T-helper 2 cell (primary cell): ENCODE measurements at regions not wholly inside any gene's neighbourhood (a gene's known extent, or its start where the extent isn't known, plus 50 kb on each side); places are given as distances from the start of the nearest gene placed in this dataset.

Experiments
- DNase-seq, 5 experiments: peaks; one replicate each; pipeline versions ENCODE4 v3.0.0 to v3.0.0-alpha.2; 2012 to 2022

DNA sequence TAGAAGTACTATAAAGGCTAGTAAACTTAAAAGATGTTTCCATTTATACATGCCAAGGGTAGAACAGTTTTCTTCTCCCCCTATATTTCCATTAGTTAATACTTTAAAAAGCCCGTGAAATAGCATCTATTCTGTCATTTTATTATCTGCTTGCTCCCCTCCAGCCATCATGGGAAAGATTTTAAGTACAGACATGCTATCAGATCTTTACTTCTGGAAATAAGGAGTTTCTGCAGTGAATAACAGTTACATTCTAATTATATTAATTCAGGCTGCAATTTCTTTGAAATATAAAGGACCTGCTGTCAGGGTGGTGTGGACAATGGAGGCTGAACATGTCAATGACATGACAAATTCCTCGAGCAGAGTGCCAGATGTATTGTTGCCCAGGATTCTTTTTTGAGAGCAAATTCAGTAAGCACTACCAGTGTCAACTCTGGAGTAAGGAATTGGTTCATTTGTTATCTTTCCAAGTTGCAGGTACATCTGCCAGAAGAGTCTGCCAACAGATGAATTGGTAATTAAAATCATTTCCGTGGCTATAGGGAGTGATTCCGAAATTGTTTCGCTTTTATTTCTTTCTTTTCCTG is 151.3 kb downstream of the BTG1 start:
- no peak for DNase-seq

DNA sequence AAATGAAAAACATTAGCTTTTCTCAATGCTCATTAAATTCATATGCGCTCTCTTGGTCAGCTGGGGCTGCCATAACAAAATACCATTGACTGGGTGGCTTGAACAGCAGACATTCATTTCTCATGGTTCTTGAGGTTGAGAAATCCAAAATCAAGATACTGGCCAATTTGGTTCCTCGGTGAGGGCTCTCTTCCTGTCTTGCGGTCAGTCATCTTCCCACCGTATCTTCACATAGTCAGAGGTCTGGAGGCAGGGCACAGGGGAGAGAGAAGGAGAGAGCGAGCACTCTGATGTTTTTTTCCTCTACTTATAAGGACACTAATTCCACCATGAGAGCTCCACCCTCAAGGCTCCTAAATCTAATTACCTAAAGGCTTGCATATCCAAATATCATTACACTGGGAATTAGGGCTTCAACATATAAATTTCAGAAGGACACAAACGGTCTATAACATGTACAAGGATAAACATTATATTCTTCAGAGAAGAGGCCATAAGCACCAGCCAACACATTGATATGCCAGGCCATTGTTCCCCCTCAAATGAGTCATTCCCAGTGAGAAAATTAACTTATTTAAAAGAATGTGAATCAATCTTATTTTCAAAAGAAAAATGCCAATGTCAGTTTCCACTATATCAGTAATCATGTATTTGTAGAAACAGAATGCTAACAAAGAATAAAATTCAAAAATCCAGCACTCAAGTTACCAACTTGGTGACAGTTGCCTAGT is 152.2 kb downstream of the BTG1 start:
- DNase-seq: no peak

- peak in 2 of 5 experiments; percentile 5 to 78 for DNase-seq
Measured at GRCh38 chr12:91991399-91992187, 154.1 kb downstream of the BTG1 start.

DNA sequence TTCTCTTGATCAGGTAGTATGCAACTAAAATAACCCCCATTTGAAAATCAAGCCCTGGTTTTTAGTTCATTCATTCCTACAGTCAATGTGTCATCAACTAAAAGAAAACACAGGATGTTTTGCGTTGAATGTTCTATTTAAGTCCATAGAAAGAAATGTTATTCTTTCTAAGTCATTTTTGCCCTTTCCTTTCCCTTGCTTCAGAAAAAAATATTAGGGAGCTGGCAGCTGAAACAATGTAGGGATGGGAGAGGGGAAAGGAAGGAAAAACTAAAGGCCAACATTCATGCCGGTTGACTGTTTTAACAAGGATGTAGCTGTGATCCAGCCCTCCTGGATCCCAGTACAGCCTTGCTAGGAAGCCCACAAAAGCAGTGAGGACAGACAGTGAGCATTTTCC is 155.1 kb downstream of the BTG1 start:
- no peak for DNase-seq

DNA sequence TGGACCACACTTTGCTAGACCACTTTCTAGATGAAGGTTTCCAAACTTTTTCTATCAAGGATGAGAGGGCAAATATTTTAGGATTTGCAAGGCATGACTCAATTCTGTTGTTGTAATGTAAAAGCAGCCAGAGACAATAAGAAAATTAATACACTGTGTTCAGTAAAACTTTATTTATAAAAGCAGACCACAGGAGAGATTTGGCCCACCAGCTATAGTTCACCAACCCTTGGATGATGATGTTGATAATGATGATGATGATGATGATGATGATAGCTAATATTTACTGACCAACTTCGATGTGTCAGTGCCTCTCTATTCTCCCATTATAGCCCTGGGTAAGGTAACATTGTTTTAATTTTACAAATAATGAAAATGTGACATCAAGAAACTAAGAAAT is 156.5 kb downstream of the BTG1 start:
- DNase-seq: no peak

- no peak for DNase-seq
Measured at GRCh38 chr12:91988086-91988923, 157.3 kb downstream of the BTG1 start.

GRCh38 chr12:91986084-91986483 is 159.6 kb downstream of the BTG1 start:
- DNase-seq: no peak

GRCh38 chr12:91985002-91985787 is 160.5 kb downstream of the BTG1 start:
- DNase-seq: no peak

DNA sequence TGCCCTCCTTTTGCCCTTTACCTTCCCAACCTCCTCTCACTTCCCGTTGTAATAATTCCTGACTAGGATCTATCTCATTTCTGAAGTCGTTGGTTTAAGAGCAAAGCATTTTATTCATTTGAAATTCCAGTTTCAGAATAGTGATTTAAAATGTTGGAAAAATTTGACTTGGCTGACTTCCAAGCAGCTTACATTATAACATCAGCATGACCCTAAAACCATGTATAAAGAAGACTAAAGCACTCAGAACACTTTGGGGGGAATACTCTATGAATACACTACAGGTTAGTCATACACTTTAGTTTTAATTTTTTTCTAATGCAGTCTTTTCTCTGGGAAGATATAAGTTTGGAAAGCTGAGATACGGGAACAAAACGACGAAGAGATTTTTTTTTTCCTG is 161.1 kb downstream of the BTG1 start:
- DNase-seq: no peak

DNA sequence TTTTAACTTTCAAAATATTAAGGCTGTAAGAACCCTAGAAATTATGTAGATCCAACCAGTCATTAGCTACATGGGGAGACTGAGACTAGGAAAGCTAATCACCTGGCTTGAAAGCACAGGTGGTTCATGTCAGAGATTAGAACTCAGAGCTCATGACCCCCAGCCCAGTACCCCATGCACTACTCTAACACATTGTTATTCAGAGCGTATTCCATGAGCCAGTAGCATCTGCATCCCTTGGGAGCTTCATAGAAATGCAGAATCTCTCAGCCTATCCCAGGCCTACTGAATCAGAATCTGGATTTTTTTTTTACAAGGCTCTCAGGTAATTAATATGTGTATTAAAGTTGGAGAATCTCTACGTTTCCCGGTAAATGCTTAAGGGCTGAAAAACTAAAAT is 161.7 kb downstream of the BTG1 start:
- no peak for DNase-seq

- DNase-seq: no peak
Measured at GRCh38 chr12:91982946-91983345, 162.7 kb downstream of the BTG1 start.

DNA sequence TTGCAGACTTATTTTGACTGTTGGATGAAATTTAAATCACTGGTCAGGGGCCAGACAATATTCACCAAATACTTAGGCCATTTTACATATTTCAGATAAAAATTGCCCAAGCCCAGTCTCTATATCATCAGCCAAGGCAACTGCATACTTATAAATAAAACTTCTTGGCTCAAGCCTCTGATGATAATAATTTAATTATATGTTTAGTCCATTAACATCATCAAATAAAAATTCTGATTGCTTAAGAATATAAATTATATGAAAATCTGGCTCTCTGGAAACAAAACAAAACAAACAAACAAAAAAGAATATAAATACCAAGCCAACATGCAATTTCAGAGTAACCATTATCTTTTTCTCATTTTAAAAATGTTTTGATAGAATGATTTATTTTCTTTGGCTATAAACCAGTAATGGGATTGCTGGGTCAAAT is 165.2 kb downstream of the BTG1 start:
- no peak for DNase-seq

DNA sequence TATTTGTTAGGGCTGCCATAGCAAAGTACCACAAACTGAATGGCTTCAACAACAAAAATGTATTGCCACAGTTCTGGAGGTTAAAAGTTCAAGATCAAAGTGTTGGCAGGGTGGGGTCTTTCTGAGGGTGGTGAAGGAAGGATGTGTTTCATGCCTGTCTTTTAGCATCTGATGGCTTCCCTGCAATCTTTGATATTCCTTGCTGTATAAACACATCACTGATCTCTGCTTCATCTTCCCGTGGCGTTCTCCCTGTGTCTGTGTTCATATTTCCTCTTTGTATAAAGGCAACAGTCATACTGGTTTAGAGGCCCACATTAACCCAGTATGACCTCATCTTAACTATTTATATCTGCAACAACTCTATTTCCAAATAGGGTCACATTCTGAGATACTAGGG is 167.5 kb downstream of the BTG1 start:
- DNase-seq: peak in 3 of 5 experiments; percentile 17 to 66 (median 54)

DNA sequence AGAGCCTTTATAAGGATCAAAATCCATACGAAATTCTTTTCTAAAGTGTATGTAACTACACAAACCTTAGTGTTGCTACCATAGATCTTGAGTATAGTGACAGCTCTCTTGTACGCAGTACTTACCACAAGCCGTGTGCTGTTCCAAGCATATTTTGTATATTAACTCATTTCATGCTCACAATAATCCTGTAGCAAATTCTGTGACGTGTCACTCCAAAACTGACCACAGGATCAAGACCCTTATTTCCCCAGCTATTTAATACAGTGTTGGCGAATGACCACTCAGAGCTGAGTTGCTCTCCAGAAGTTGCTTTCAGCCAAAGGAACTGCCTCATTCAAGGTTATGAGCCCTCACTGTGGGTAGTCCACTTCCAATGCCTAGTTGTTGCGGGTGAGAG is 169.8 kb downstream of the BTG1 start:
- DNase-seq: no peak

GRCh38 chr12:91974541-91975085 is 171.0 kb downstream of the BTG1 start:
- DNase-seq: no peak

DNA sequence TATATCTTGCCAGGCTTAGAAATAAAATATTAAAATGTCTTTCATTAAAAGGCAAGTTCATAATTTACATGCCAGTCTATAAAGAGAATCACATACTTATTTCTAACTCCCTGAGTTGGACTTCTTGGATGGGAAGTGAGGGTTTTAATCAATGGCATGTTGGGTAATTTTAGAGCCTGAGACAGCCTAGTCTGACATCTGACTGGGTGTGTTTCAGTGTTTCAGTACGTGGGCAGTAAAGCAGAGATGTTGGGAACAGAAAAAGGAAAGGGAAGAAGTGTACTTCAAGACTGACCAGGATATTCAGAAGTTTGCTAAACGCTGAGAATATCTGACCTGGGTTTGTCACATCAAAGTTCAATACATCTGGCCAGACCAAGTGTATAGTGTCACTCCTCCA is 171.8 kb downstream of the BTG1 start:
- no peak for DNase-seq

DNA sequence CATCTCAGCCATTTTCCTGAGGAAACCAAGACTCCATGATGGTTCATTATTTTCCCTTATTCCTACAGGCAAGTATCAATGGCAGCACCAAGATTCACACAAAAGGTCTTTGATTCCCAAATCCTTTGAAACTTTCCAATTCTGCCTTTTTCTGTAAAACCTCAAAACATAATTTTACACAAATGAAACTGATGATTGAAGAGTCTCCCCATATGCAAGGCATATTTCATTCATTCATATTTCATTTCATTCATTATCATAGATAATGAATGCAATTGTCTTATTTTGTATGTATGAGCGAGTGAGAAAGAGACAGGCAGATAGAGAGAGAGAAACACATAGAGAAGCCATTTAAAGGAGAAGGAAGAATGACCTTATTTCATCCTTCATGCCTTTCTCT is 172.8 kb downstream of the BTG1 start:
- DNase-seq: no peak

GRCh38 chr12:91968777-91969171 is 176.9 kb downstream of the BTG1 start:
- no peak for DNase-seq

DNA sequence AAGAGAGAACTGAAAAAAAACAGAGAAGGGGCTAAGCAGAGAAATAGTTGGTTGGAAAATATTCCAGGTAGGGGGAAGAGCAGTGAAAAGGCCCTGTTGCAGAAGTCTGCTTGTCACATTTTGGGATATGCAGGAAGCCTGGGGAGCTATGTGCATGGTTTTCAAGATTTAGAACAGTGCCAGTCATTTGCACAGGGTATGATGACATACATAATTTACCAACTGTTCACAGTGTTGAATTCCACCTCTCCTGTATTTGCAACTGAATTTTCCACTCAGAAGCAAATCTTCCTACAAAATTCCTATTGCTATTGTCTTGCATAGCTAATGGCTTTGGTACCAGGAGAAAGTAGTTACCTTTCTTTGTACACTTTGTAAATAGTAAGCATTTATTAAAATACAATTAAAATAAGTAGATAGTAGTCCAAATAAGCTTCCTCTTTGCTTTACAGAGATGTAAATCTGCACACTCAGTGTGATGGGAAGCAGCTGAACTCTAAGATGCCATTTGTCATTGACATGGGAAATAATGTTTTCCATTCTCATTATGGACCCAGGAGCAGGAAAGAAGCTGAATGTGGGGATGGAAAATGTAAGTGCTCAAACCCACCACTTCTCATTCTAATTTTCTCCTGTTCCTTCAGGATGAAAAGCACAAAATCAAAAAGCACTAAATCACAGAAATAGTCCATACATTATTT is 177.4 kb downstream of the BTG1 start:
- DNase-seq: no peak

DNA sequence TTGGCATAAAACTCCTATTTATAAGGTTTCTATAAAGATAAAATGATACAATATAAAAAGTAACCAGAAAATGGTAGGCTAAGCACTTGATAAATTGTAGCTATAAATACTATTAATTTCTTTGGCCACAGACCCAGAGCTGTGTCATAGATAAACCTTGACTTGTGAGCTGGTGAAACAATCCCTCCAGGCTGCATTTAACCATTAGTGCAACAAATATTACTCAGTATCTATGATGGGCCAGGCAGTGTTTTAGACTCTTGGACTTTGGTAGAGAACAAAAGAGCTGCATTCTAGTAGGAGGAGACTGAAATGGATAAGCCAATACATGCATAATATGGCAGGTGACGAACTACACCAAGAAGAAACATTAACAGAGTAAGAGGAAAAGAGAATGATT is 178.1 kb downstream of the BTG1 start:
- no peak for DNase-seq

GRCh38 chr12:91965781-91966180 is 179.9 kb downstream of the BTG1 start:
- no peak for DNase-seq
